Small intestine (tissue), 7 donors: ENCODE measurements at regions not wholly inside any gene's neighbourhood (a gene's known extent, or its start where the extent isn't known, plus 50 kb on each side); places are given as distances from the start of the nearest gene placed in this dataset.

Experiments
- DNase-seq, 2 donors: peaks; one replicate each; pipeline versions ENCODE4 v3.0.0 to v3.0.0-alpha.2; 2013
- FAIRE-seq: peaks from 2 replicates; lab custom pipeline; 2012; peaks lifted over from hg19 to GRCh38; lab: Jason Lieb, UNC
- H3K27ac ChIP-seq, 3 donors: one replicate each; pipeline ENCODE4 v1.5.1; 2013; ENCODE audit warnings: low read length in 2 of 3, mild to moderate bottlenecking in 2 of 3, control low read depth in 1 of 3, inconsistent platforms in 1 of 3, low read depth in 1 of 3, moderate library complexity in 1 of 3
- H3K27me3 ChIP-seq, 3 donors: one replicate each; pipeline ENCODE4 v1.6.1; 2013; ENCODE audit warnings: low read length in 3 of 3, inconsistent platforms in 1 of 3; ENCODE audit not compliant: control insufficient read depth in 3 of 3, insufficient read depth in 3 of 3
- H3K36me3 ChIP-seq, 3 donors: one replicate each; pipeline ENCODE4 v1.6.1; 2013; ENCODE audit warnings: low read length in 3 of 3, inconsistent platforms in 1 of 3, low read depth in 1 of 3, mild to moderate bottlenecking in 1 of 3, moderate library complexity in 1 of 3; ENCODE audit not compliant: control insufficient read depth in 3 of 3, insufficient read depth in 2 of 3
- H3K4me1 ChIP-seq, 3 donors: one replicate each; pipeline ENCODE4 v1.6.1; 2013; ENCODE audit warnings: low read length in 2 of 3, inconsistent platforms in 1 of 3, low read depth in 1 of 3, mild to moderate bottlenecking in 1 of 3, moderate library complexity in 1 of 3; ENCODE audit not compliant: control insufficient read depth in 3 of 3, insufficient read depth in 2 of 3
- H3K4me3 ChIP-seq, 3 donors: one replicate each; pipeline ENCODE4 v1.5.1; 2013; ENCODE audit warnings: low read length in 3 of 3, control low read depth in 1 of 3, inconsistent platforms in 1 of 3, low read depth in 1 of 3, mild to moderate bottlenecking in 1 of 3, moderate library complexity in 1 of 3
- H3K9me3 ChIP-seq, 2 donors: one replicate each; pipeline ENCODE4 v1.6.1; 2013; ENCODE audit warnings: low read depth in 1 of 2, low read length in 1 of 2; ENCODE audit not compliant: control insufficient read depth in 2 of 2, insufficient read depth in 1 of 2
- WGBS, 3 donors: extraction: QIAGEN DNeasy Blood & Tissue Kit; methylation state at CpG; one replicate each; pipeline ENCODE4 v1.1.7; 2013; 5-methylcytosine and 5-hydroxymethylcytosine counted together
- donor health status: healthy with polysubstance abuse.
- donor health status: control.
- donor health status: control.
- donor health status: Bipolar disorder and iron deficiency.
- donor health status: healthy.

- no peaks in the 10 kb centered on the region for H3K9me3 ChIP-seq
- no peak for FAIRE-seq
- no peaks in the 10 kb centered on the region for H3K27me3 ChIP-seq
- no peak for DNase-seq
- H3K4me1 ChIP-seq, result no peaks in the 10 kb centered on the region
- no peak overlapping the region for H3K4me3 ChIP-seq
- WGBS, 3 donors, result 33 to 52% (median 40%) methylated on average over 2 of the region's 2 CpGs
- no peaks in the 10 kb centered on the region for H3K36me3 ChIP-seq
- no peak overlapping the region for H3K27ac ChIP-seq
These were observed 56.2 kb upstream of the PEX5L start for GRCh38 chr3:180092889-180093288.

GRCh38 chr3:180093535-180093934 lies 56.8 kb upstream of the PEX5L start:
- DNase-seq, result no peak
- no peak overlapping the region for H3K27ac ChIP-seq
- H3K27me3 ChIP-seq, result no peaks in the 10 kb centered on the region
- no peaks in the 10 kb centered on the region for H3K4me1 ChIP-seq
- H3K9me3 ChIP-seq, result no peaks in the 10 kb centered on the region
- WGBS, 3 donors, result 86 to 95% (median 92%) methylated on average over 1 of the region's 1 CpG
- no peak overlapping the region for H3K4me3 ChIP-seq
- FAIRE-seq, result no peak
- no peaks in the 10 kb centered on the region for H3K36me3 ChIP-seq

- Histone ChIP-seq H3K27ac (no peak overlapping the region), H3K4me1 (no peaks in the 10 kb centered on the region), H3K36me3 (no peaks in the 10 kb centered on the region), H3K4me3 (no peak overlapping the region), H3K27me3 (no peaks in the 10 kb centered on the region), H3K9me3 (peaks cover 0 to 3% of the 10 kb centered on the region in 2 donors)
- FAIRE-seq, result no peak
- no peak for DNase-seq
- WGBS, 3 donors, result 55 to 61% (median 58%) methylated on average over 1 of the region's 1 CpG
These were observed 60.9 kb upstream of the PEX5L start for GRCh38 chr3:180097626-180098025.

GRCh38 chr3:180102134-180102533 lies 65.4 kb upstream of the PEX5L start:
- H3K4me3 ChIP-seq, result no peak overlapping the region
- H3K9me3 ChIP-seq, result peaks cover 0 to 3% of the 10 kb centered on the region in 2 donors
- H3K27ac ChIP-seq, result no peak overlapping the region
- FAIRE-seq (no peak), DNase-seq (no peak)
- H3K27me3 ChIP-seq, result no peaks in the 10 kb centered on the region
- H3K4me1 ChIP-seq, result no peaks in the 10 kb centered on the region
- 46 to 58% (median 55%) methylated on average over 11 of the region's 11 CpGs for WGBS, 3 donors
- H3K36me3 ChIP-seq, result no peaks in the 10 kb centered on the region

GRCh38 chr3:180102604-180103003 lies 65.9 kb upstream of the PEX5L start:
- 78 to 90% (median 80%) methylated on average over 1 of the region's 1 CpG for WGBS, 3 donors
- Histone ChIP-seq H3K27me3 (no peaks in the 10 kb centered on the region), H3K4me1 (no peaks in the 10 kb centered on the region), H3K27ac (no peak overlapping the region), H3K4me3 (no peak overlapping the region), H3K9me3 (peaks cover 0 to 3% of the 10 kb centered on the region in 2 donors), H3K36me3 (no peaks in the 10 kb centered on the region)
- no peak for FAIRE-seq
- no peak for DNase-seq

- H3K4me1 ChIP-seq, result no peaks in the 10 kb centered on the region
- H3K27me3 ChIP-seq, result no peaks in the 10 kb centered on the region
- H3K9me3 ChIP-seq, result no peaks in the 10 kb centered on the region
- H3K4me3 ChIP-seq, result no peak overlapping the region
- FAIRE-seq, result no peak
- 56 to 72% (median 71%) methylated on average over 4 of the region's 4 CpGs for WGBS, 3 donors
- no peaks in the 10 kb centered on the region for H3K36me3 ChIP-seq
- H3K27ac ChIP-seq, result no peak overlapping the region
- DNase-seq, result no peak
These were observed 79.5 kb upstream of the PEX5L start for GRCh38 chr3:180116203-180116602.

- no peak for FAIRE-seq
- 33 to 41% (median 37%) methylated on average over 2 of the region's 2 CpGs for WGBS, 3 donors
These were observed 79.9 kb upstream of the PEX5L start for GRCh38 chr3:180116658-180117057.

GRCh38 chr3:180117381-180118163 lies 80.8 kb upstream of the PEX5L start:
- DNase-seq, result no peak
- H3K4me1 ChIP-seq, result no peaks in the 10 kb centered on the region
- WGBS, 3 donors, result 75 to 83% (median 78%) methylated on average over 11 of the region's 11 CpGs
- H3K27me3 ChIP-seq, result no peaks in the 10 kb centered on the region
- H3K9me3 ChIP-seq, result no peaks in the 10 kb centered on the region
- H3K4me3 ChIP-seq, result no peak overlapping the region
- FAIRE-seq, result no peak
- H3K36me3 ChIP-seq, result no peaks in the 10 kb centered on the region
- H3K27ac ChIP-seq, result no peak overlapping the region

More at GRCh38 chr3:180116658-180117057, 79.9 kb upstream of the PEX5L start:
- no peaks in the 10 kb centered on the region for H3K9me3 ChIP-seq
- DNase-seq, result no peak
- H3K4me3 ChIP-seq, result no peak overlapping the region
- no peaks in the 10 kb centered on the region for H3K4me1 ChIP-seq
- no peak overlapping the region for H3K27ac ChIP-seq
- H3K36me3 ChIP-seq, result no peaks in the 10 kb centered on the region
- no peaks in the 10 kb centered on the region for H3K27me3 ChIP-seq

- FAIRE-seq (no peak), DNase-seq (no peak)
- WGBS, 3 donors, result 71 to 89% (median 86%) methylated on average over 1 of the region's 1 CpG
- Histone ChIP-seq H3K4me1 (no peaks in the 10 kb centered on the region), H3K36me3 (no peaks in the 10 kb centered on the region), H3K4me3 (no peak overlapping the region), H3K9me3 (no peaks in the 10 kb centered on the region), H3K27ac (no peak overlapping the region), H3K27me3 (no peaks in the 10 kb centered on the region)
These were observed 82.8 kb upstream of the PEX5L start for GRCh38 chr3:180119567-180119966.
